DOHH2 (cell line): ENCODE measurements at regions not wholly inside any gene's neighbourhood (a gene's known extent, or its start where the extent isn't known, plus 50 kb on each side); places are given as distances from the start of the nearest gene placed in this dataset.

Experiments used
- H3F3A ChIP-seq: fragments of 200-600 bp; sonication (generic), shearing (Covaris generic); 2 replicates; pipeline ENCODE4 v1.6.0; 2016; ENCODE audit warnings: antibody characterized with exemption, mild to moderate bottlenecking; ENCODE audit not compliant: control insufficient read depth, insufficient read depth
- H3K27ac ChIP-seq: fragments of 200-600 bp; sonication (generic); 2 replicates; pipeline ENCODE4 v1.5.1; 2014; ENCODE audit warnings: low read depth, mild to moderate bottlenecking, low read length, moderate library complexity
- H3K27me3 ChIP-seq: fragments of 200-600 bp; sonication (generic); 2 replicates; pipeline ENCODE4 v1.6.1; 2014; ENCODE audit warnings: mild to moderate bottlenecking, low read length, mixed read lengths; ENCODE audit not compliant: control insufficient read depth
- H3K36me3 ChIP-seq: fragments of 200-600 bp; sonication (generic); 2 replicates; pipeline ENCODE4 v1.6.1; 2014; ENCODE audit warnings: mild to moderate bottlenecking, low read length, moderate library complexity, mixed read lengths; ENCODE audit not compliant: control insufficient read depth
- H3K4me1 ChIP-seq: fragments of 200-600 bp; sonication (generic); 2 replicates; pipeline ENCODE4 v1.6.1; 2014; ENCODE audit warnings: mild to moderate bottlenecking, low read length, mixed read lengths; ENCODE audit not compliant: control insufficient read depth
- H3K4me2 ChIP-seq: fragments of 200-600 bp; sonication (generic); 2 replicates; pipeline ENCODE4 v1.6.0; 2014; ENCODE audit warnings: mild to moderate bottlenecking, low read length, moderate library complexity
- H3K4me3 ChIP-seq: fragments of 200-600 bp; sonication (generic); 2 replicates; pipeline ENCODE4 v1.5.1; 2014; ENCODE audit warnings: mild to moderate bottlenecking, low read length, mixed read lengths
- H3K79me2 ChIP-seq: fragments of 200-600 bp; sonication (generic); 2 replicates; pipeline ENCODE4 v1.6.1; 2014; ENCODE audit warnings: mild to moderate bottlenecking, low read length, mixed read lengths; ENCODE audit not compliant: control insufficient read depth
- H3K9me2 ChIP-seq: fragments of 200-600 bp; sonication (generic); replicated peaks from 2 replicates; pipeline ENCODE4 v1.6.1; 2014; ENCODE audit warnings: mild to moderate bottlenecking, low read length, mixed read lengths; ENCODE audit not compliant: control insufficient read depth
- H3K9me3 ChIP-seq: fragments of 200-600 bp; sonication (generic); 2 replicates; pipeline ENCODE4 v1.6.1; 2014; ENCODE audit warnings: antibody characterized with exemption, low read length, mixed read lengths; ENCODE audit not compliant: control insufficient read depth, insufficient read depth
- H4K20me1 ChIP-seq: fragments of 200-600 bp; sonication (generic); 2 replicates; pipeline ENCODE4 v1.6.0; 2014; ENCODE audit warnings: low read depth, mild to moderate bottlenecking, antibody characterized with exemption, low read length, moderate library complexity; ENCODE audit not compliant: control insufficient read depth, insufficient read depth
- CTCF ChIP-seq: fragments of 200-600 bp; sonication (generic); IDR thresholded peaks from one replicate; pipeline ENCODE4 v1.5.1; 2014; ENCODE audit warnings: antibody characterized with exemption, mild to moderate bottlenecking, low read depth, low read length; ENCODE audit not compliant: poor library complexity, severe bottlenecking
- EZH2phosphoT487 ChIP-seq: fragments of 200-600 bp; sonication (generic); IDR thresholded peaks from 2 replicates; pipeline ENCODE4 v1.6.1; 2017; ENCODE audit warnings: borderline replicate concordance, mild to moderate bottlenecking, antibody characterized with exemption, low read length, moderate library complexity, mixed read lengths

DNA sequence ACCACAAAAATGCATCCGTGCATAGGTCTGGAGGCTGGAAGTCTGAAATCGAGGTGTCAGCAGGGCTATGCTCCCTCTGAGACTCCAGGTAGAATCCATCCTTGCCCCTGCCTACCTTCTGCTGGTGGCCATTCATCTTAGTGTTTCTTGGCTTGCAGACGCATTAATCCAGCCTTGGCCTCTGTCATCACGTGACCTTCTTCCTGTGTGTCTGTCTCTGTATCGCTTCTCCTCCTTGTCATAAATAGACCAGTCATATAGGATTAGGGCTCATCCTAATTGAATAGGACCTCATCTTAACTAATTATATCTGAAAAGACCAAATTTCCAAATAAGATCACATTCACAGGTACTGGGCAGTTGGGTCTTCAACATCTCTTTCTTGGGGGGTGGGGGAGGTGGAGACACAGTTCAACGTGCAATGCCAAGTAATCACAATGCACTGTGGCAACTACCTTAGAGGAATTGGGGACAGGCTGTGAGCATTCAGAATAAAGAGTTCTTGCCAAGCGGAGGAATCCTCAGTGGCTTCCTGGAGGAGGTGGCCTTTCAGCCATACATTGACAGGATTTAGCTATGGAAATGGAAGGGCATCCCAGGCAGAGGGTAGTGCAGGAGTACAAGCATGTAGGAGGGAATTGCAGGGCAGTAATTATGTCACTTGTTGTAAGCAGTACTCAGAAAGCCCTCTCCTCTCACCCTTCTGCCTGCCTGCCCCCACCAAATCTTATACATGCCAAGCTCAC, 96.2 kb upstream of the SYT13 start:
- H3K4me1 ChIP-seq, result peaks cover 6% of the 10 kb centered on the region
- H3K4me3 ChIP-seq, result no peak overlapping the region
- TF ChIP-seq CTCF (no peak), EZH2phosphoT487 (no peak)
- no peaks in the 10 kb centered on the region for H3K9me2 ChIP-seq
- no peaks in the 10 kb centered on the region for H3K36me3 ChIP-seq
- H3K27ac ChIP-seq, result no peak overlapping the region
- no peak overlapping the region for H3K4me2 ChIP-seq
- no peaks in the 10 kb centered on the region for H3K9me3 ChIP-seq
- no peaks in the 10 kb centered on the region for H3F3A ChIP-seq
- peaks cover 6% of the 10 kb centered on the region; the same call in 1 of the 2 replicates for H3K27me3 ChIP-seq
- H3K79me2 ChIP-seq, result no peaks in the 10 kb centered on the region
- H4K20me1 ChIP-seq, result no peaks in the 10 kb centered on the region

GRCh38 chr11:45379162-45379863, 93.2 kb upstream of the SYT13 start:
- no peaks in the 10 kb centered on the region for H3F3A ChIP-seq
- peaks cover 6% of the 10 kb centered on the region for H3K4me1 ChIP-seq
- peaks cover 11% of the 10 kb centered on the region for H3K27me3 ChIP-seq
- H3K27ac ChIP-seq, result no peak overlapping the region
- H4K20me1 ChIP-seq, result no peaks in the 10 kb centered on the region
- no peak overlapping the region for H3K4me2 ChIP-seq
- H3K79me2 ChIP-seq, result no peaks in the 10 kb centered on the region
- H3K9me3 ChIP-seq, result no peaks in the 10 kb centered on the region
- H3K4me3 ChIP-seq, result no peak overlapping the region
- no peaks in the 10 kb centered on the region for H3K9me2 ChIP-seq
- TF ChIP-seq EZH2phosphoT487 (no peak), CTCF (no peak)
- no peaks in the 10 kb centered on the region for H3K36me3 ChIP-seq

DNA sequence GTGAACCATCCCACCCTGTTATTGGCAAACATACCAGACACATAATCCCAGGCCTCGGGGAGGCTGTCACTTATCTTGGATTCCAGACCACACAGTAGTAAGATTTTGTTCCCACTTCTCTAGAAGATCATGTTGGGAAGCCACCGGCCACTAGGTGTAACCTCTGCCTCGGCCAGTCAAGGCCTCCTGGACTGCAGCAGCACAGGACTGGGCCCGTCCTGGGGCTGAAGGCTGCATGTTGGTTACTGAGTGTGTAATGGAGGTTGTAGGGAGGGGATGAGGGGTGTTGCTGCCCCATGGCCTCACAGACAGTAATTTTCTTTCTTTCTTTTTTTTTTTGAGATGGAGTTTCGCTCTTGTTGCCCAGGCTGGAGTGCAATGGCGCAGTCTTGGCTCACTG, 92.4 kb upstream of the SYT13 start:
- TF ChIP-seq EZH2phosphoT487 (no peak), CTCF (no peak)
- peaks cover 6% of the 10 kb centered on the region for H3K4me1 ChIP-seq
- no peaks in the 10 kb centered on the region for H3K36me3 ChIP-seq

More for the DNA sequence above, 92.4 kb upstream of the SYT13 start:
- H3K9me2 ChIP-seq, result no peaks in the 10 kb centered on the region
- H3K27me3 ChIP-seq, result peaks cover 14% of the 10 kb centered on the region
- H3K79me2 ChIP-seq, result no peaks in the 10 kb centered on the region
- H4K20me1 ChIP-seq, result no peaks in the 10 kb centered on the region
- H3K4me3 ChIP-seq, result no peak overlapping the region
- no peak overlapping the region for H3K27ac ChIP-seq
- H3F3A ChIP-seq, result no peaks in the 10 kb centered on the region
- H3K9me3 ChIP-seq, result no peaks in the 10 kb centered on the region
- no peak overlapping the region for H3K4me2 ChIP-seq
